GM19372 (cell line): ENCODE measurements at regions not wholly inside any gene's neighbourhood (a gene's known extent, or its start where the extent isn't known, plus 50 kb on each side); places are given as distances from the start of the nearest gene placed in this dataset.

Source experiments
- ATAC-seq: cut with Tn5 transposase; IDR thresholded peaks from one replicate; pipeline ENCODE4 v1.9.1; 2021; ENCODE audit warnings: mild to moderate bottlenecking, low read depth, moderate library complexity; ENCODE audit not compliant: unreplicated experiment

GRCh38 chr18:11553098-11553940 is 56.1 kb upstream of the SLC35G4 start:
- no peak for ATAC-seq

DNA sequence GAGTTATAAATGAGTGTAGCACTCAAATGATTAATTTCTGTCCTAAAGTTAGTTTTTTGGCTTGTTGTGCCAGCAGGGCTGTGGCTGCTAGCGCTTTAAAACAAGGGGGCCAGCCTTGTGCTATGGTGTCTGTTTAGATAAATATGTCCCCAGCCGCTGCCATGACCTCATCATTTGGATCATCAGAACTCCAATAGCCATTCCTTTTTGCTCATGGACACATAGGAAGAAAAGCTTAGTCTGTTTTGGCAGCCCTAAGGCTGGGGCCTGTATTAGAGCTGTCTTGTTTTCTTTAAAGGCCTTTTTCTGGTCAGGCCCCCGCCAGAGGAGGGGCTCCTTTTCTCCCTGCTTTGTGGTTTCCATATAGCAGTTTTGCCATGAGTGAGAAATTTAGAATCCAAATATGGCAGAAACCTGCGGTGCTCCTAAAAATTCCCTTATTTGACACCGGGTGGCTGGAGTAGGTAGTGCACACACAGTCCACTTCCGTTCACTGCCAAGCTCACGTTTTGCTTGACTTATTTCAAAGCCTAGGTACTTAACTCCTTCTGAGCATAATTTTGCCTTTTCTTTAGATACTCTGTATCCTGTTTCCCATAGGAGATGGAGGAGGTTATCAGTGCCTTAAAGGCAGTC is 60.4 kb upstream of the SLC35G4 start:
- no peak for ATAC-seq

DNA sequence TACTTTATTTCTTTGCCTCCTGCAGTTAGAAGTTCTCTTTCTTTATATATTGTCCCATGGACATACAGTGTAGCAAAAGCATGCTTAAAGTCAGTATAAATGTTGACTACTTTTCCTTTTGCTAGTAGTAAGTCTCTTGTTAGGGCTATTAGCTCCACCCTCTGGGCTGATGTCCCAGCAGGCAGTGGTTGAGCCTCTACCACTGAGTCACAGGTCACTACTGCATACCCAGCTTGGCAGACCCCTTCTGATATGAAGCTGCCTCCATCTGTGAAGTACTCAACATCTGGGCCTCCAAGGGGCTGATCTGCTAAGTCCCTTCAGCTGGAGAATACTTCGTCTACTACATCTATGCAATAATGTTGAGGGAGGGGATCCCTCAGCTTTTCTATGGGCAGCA is 61.0 kb upstream of the SLC35G4 start:
- no peak for ATAC-seq

- ATAC-seq: no peak
These were observed 65.2 kb upstream of the SLC35G4 start for GRCh38 chr18:11544060-11544633.

DNA sequence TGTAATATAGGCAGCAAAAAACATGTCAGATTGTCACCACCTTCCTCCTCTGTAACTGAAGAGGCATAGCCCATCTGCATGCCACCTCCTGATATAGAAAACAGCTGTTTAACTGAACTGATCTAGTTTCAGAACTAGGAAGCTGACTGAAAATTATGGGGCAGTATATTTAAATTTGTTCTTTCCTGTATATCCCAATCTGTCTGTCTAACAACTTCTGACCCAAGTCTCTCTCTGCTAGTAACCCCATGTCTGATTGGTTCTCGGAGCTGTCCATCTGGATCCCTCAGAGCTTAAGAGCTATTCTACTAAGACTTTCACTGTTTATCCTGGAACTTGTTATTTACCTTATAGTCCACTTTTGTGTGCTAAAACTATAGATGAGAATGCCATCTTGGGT is 68.2 kb upstream of the SLC35G4 start:
- no peak for ATAC-seq

- ATAC-seq: no peak
These were observed 75.4 kb upstream of the SLC35G4 start for GRCh38 chr18:11533942-11534496.

- no peak for ATAC-seq
These were observed 75.9 kb upstream of the SLC35G4 start for GRCh38 chr18:11533513-11533890.

GRCh38 chr18:11532758-11533512 is 76.5 kb upstream of the SLC35G4 start:
- no peak for ATAC-seq

DNA sequence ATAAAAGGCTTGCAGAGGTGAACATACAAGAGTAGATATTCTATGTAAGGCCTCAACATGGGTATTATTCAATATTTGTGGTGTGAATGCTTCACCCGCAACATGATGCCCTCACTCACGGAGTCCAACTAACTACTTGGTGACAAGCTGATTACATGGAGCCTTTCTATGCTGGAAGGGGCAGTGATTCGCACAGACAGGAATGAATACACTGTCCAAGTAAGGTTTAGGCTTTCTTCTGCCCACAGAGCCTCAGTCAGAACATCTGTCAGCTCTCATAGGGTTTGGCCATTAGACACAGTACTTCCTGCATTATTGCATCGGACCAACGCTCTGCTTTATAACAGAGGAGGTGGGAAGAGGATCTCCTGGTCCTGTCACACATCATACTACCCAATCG is 80.3 kb upstream of the SLC35G4 start:
- no peak for ATAC-seq

GRCh38 chr18:11526675-11527074 is 82.7 kb upstream of the SLC35G4 start:
- ATAC-seq: no peak

DNA sequence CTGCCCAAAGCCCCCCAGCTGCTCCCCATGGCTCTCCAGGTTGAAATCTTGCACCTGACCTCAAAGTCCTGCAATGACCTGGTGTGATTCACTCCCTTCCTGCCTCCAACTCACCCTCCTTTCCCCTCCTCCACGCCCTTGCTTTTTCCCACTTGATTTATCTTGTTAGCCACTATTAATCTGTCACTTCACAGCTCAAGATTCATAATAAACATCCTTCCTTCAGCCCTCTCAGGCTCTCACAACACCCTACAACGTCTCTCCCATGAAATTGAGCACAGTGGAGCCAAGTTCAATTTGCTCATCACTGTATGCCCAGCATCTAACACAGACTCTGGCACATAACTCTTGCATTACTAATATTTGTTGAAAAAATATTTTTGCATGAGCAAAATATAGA is 85.6 kb upstream of the SLC35G4 start:
- ATAC-seq: no peak

DNA sequence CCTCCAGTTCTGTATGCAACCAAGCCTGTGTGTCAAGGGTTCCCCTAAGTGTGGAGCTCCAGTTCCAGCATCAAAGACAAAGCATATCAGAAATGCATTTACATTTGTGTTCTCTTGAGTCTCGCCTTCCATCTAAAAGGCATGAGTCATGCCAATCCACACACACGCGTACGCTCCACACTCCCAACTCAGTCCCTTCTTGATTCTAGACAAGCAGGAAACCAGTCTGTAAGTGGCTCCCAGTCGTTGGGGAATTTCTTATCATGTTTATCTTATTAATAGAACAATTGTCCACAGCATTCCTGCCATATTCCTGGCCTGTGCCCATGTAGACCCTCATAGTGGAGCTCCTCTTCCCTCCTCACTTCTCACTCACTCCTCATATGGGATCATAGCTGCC is 86.4 kb upstream of the SLC35G4 start:
- no peak for ATAC-seq

DNA sequence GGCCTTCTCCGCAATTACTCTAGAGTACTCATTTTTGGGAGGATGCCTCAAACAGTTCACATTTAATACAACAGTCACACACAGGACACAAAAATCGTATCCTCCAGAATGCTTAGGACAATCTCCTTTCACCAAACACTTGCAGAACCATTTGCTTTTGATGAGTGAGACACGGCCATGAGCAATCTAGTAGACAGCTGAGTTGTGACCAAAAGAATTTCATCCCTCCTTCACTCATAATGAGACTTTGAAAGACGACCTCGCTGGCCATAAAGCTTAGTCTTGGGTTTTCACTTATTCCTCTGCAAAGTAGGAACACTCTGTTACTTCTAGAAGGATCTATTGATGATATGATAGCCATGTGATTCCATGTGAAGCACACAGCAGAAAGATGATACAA is 87.5 kb upstream of the SLC35G4 start:
- no peak for ATAC-seq

GRCh38 chr18:11520536-11520935 is 88.9 kb upstream of the SLC35G4 start:
- no peak for ATAC-seq

GRCh38 chr18:11518788-11519685 is 90.4 kb upstream of the SLC35G4 start:
- peak; percentile 89 for ATAC-seq

DNA sequence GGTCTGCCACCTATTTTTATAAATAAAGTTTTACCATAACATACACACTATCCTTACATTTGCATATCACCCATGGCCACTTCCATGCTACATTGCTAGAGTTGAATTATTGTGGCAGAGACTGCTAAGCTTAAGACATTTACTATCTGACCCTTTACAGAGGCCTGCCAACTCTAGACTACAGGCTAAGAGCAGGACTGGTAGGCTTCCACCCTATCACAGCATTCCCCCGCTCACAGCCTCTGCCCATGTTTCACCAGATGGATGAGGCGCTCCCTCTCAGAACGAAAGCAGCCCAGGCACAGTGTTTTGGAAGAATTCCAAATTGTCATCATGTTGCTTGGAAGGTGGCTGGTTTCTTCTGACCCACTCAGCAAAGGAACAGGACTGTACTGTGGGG is 91.7 kb upstream of the SLC35G4 start:
- no peak for ATAC-seq

GRCh38 chr18:11516751-11517503 is 92.5 kb upstream of the SLC35G4 start:
- ATAC-seq: no peak

DNA sequence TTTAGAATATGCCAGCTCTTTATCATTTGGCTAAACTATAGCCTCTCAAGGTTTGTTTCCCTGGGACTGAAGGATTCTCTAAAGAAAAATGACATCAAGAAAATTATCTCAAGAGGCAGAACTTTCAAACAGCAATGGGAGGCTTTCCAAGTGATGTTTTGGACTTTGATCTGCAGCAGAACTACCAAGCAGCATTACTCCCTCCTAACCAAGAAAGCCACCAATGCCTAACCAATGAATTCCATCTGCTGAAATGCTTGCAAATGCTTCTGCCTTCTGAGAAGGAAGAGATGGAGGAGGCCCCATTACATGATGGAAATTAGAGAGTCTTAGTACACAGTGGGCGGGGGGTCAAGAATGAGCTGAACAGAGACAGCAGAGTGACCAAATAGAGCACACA is 95.1 kb upstream of the SLC35G4 start:
- ATAC-seq: no peak
